Gastroesophageal sphincter (tissue), 3 donors: ENCODE measurements at regions not wholly inside any gene's neighbourhood (a gene's known extent, or its start where the extent isn't known, plus 50 kb on each side); places are given as distances from the start of the nearest gene placed in this dataset.
"Not testable (repeated sequence)": the region's sequence is repeated elsewhere in the genome, so short reads cannot be mapped to it uniquely, and the experiment has no call there.

ENCODE experiments used
- CTCF ChIP-seq, 4 experiments: fragments of 200-600 bp in 2 of 4; fragments of 450-650 bp in 2 of 4; sonication (generic) in 1 of 4; IDR thresholded peaks; one replicate each; pipeline ENCODE4 v1.5.1; 2017 to 2019; ENCODE audit warnings: antibody characterized with exemption in 4 of 4, mild to moderate bottlenecking in 2 of 4, moderate library complexity in 2 of 4
- POLR2A ChIP-seq, 2 donors: fragments of 450-650 bp; IDR thresholded peaks; one replicate each; pipeline ENCODE4 v1.6.1; 2017; ENCODE audit warnings: antibody characterized with exemption in 2 of 2, mild to moderate bottlenecking in 2 of 2, moderate library complexity in 1 of 2
- POLR2AphosphoS5 ChIP-seq: sonication (generic); formaldehyde crosslinking; IDR thresholded peaks from one replicate; pipeline ENCODE4 v1.6.1; 2017; ENCODE audit warnings: antibody characterized with exemption

DNA sequence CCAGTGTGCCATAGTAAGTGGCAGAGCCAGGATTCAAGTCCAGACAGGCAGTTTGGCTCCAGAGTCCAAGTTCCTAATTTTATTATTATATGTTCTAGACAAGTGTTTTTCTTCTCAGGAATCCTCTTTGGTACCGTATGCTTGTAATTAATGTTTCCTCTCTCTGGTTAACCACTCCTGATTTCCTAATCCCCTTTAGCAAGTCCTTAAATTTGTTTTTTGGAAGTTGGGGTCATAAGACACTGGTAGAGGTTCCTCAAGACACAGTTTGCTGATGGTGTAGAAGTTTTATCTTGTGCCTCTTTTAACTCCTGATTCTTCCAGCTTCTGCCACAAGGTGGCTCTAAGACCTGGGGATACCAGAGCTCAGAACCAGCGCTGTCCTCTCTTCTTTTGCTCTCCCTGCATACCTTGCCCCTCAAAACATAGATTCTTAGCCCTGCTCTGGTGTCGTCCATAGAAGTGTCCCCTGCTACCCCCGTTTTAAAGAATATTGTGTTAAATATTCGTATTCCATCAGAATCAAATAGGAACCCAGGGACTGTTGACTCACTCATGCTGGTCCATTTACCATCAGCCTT is 3068.0 kb downstream of the RPIA start:
- not testable (repeated sequence) for TF ChIP-seq POLR2AphosphoS5; POLR2A (IDR thresholded peaks at IDR 0.05)
- peak in 1 of 4 experiments; percentile 14 for TF ChIP-seq CTCF (IDR thresholded peaks at IDR 0.05)
